SU-DHL-6 (cell line): ENCODE measurements at regions not wholly inside any gene's neighbourhood (a gene's known extent, or its start where the extent isn't known, plus 50 kb on each side); places are given as distances from the start of the nearest gene placed in this dataset.

Experiments used
- H2AFZ ChIP-seq: fragments of 200-600 bp; sonication (generic); 2 replicates; pipeline ENCODE4 v1.6.1; 2014; ENCODE audit warnings: low read depth, mild to moderate bottlenecking, moderate library complexity, mixed read lengths, antibody characterized with exemption, low read length; ENCODE audit not compliant: severe bottlenecking
- H3F3A ChIP-seq: fragments of 200-600 bp; shearing (Covaris generic); 2 replicates; pipeline ENCODE4 v1.6.0; 2016; ENCODE audit warnings: antibody characterized with exemption, mild to moderate bottlenecking; ENCODE audit not compliant: insufficient read depth
- H3K27ac ChIP-seq: fragments of 200-600 bp; sonication (generic); 2 replicates; pipeline ENCODE4 v1.5.1; 2016; ENCODE audit warnings: low read depth, mild to moderate bottlenecking, low read length, moderate library complexity, mixed read lengths
- H3K27me3 ChIP-seq: fragments of 200-600 bp; sonication (generic), shearing (Covaris generic); 2 replicates; pipeline ENCODE4 v1.6.0; 2014; ENCODE audit warnings: mild to moderate bottlenecking, low read length
- H3K36me3 ChIP-seq: fragments of 200-600 bp; sonication (generic); 2 replicates; pipeline ENCODE4 v1.6.1; 2014; ENCODE audit warnings: mild to moderate bottlenecking, low read length, mixed read lengths
- H3K4me2 ChIP-seq: fragments of 300-600, 200-600 bp; shearing (Covaris generic), sonication (generic); 2 replicates; pipeline ENCODE4 v1.6.0; 2014; ENCODE audit warnings: low read length, low read depth, mild to moderate bottlenecking; ENCODE audit not compliant: poor library complexity, severe bottlenecking
- H3K4me3 ChIP-seq: fragments of 200-600 bp; sonication (generic); 2 replicates; pipeline ENCODE4 v1.5.1; 2014; ENCODE audit warnings: antibody characterized with exemption, low read length, mild to moderate bottlenecking, mixed read lengths; ENCODE audit not compliant: insufficient read depth, poor library complexity, severe bottlenecking
- H3K79me2 ChIP-seq: fragments of 200-600 bp; sonication (generic); 2 replicates; pipeline ENCODE4 v1.6.1; 2014; ENCODE audit warnings: mild to moderate bottlenecking, low read length, moderate library complexity; ENCODE audit not compliant: insufficient read depth
- H3K9ac ChIP-seq: fragments of 200-600 bp; sonication (generic); 2 replicates; pipeline ENCODE4 v1.7.0; 2014; ENCODE audit warnings: mild to moderate bottlenecking, low read length
- H3K9me2 ChIP-seq: fragments of 200-600 bp; sonication (generic); replicated peaks from 2 replicates; pipeline ENCODE4 v1.6.1; 2014; ENCODE audit warnings: low read length; ENCODE audit not compliant: insufficient read depth
- H3K9me3 ChIP-seq: fragments of 200-600 bp; sonication (generic); 2 replicates; pipeline ENCODE4 v1.6.1; 2014; ENCODE audit warnings: low read length, mixed read lengths; ENCODE audit not compliant: insufficient read depth
- H4K20me1 ChIP-seq: fragments of 200-600 bp; sonication (generic); 2 replicates; pipeline ENCODE4 v1.6.1; 2014; ENCODE audit warnings: low read depth, mild to moderate bottlenecking, antibody characterized with exemption, low read length, moderate library complexity, mixed read lengths
- EZH2phosphoT487 ChIP-seq: fragments of 200-600 bp; sonication (generic), shearing (Covaris generic); conservative IDR thresholded peaks from 2 replicates; pipeline ENCODE4 v1.6.1; 2018; ENCODE audit warnings: mild to moderate bottlenecking, antibody characterized with exemption, low read length, moderate library complexity, mixed read lengths
- TF ChIP-seq, protein P1 (sequence below): fragments of 200-600 bp; sonication (generic); IDR thresholded peaks from one replicate; pipeline ENCODE4 v1.5.1; 2017; ENCODE audit warnings: antibody characterized with exemption, mild to moderate bottlenecking, low read length, moderate library complexity; ENCODE audit not compliant: insufficient read depth, poor library complexity, severe bottlenecking

DNA sequence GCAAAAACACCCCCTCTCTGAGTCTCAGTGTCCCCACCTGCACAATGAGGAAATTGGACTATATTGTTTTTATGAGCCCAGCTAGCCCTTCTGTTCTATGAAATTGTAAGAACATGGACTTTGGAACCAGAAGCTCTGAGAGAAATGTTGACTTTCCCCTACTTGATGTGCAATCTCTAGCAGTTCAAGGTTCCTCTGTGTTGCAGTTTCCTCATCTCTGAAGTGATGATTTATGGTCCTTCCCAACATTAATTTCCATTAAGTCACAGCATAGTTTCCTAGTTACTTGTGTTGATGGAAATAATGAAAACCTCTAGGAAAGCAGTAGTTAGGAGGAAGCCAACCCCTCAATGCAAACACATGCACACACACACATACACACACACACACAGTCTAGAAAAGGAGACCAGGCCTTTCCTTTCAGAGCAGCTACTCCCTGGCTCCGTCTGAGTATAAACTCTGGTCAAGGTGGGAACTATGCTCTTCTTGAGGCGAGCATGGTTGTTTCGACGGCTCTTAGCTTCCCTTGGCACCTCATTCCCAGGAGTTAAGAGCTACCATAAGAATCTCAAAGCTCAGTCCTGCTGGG, 518.4 kb downstream of the SOX6 start:
- no peak overlapping the region for H2AFZ ChIP-seq
- no peaks in the 10 kb centered on the region for H3F3A ChIP-seq
- H3K27me3 ChIP-seq, result no peaks in the 10 kb centered on the region
- TF ChIP-seq, protein P1, sequence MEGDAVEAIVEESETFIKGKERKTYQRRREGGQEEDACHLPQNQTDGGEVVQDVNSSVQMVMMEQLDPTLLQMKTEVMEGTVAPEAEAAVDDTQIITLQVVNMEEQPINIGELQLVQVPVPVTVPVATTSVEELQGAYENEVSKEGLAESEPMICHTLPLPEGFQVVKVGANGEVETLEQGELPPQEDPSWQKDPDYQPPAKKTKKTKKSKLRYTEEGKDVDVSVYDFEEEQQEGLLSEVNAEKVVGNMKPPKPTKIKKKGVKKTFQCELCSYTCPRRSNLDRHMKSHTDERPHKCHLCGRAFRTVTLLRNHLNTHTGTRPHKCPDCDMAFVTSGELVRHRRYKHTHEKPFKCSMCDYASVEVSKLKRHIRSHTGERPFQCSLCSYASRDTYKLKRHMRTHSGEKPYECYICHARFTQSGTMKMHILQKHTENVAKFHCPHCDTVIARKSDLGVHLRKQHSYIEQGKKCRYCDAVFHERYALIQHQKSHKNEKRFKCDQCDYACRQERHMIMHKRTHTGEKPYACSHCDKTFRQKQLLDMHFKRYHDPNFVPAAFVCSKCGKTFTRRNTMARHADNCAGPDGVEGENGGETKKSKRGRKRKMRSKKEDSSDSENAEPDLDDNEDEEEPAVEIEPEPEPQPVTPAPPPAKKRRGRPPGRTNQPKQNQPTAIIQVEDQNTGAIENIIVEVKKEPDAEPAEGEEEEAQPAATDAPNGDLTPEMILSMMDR, result no peak
- no peak overlapping the region for H3K9ac ChIP-seq
- H3K79me2 ChIP-seq, result no peaks in the 10 kb centered on the region
- no peak overlapping the region for H3K27ac ChIP-seq
- no peaks in the 10 kb centered on the region for H3K9me2 ChIP-seq
- H3K4me2 ChIP-seq, result no peak overlapping the region
- H3K9me3 ChIP-seq, result no peaks in the 10 kb centered on the region
- no peaks in the 10 kb centered on the region for H4K20me1 ChIP-seq
- H3K4me3 ChIP-seq, result no peak overlapping the region
- H3K36me3 ChIP-seq, result no peaks in the 10 kb centered on the region

DNA sequence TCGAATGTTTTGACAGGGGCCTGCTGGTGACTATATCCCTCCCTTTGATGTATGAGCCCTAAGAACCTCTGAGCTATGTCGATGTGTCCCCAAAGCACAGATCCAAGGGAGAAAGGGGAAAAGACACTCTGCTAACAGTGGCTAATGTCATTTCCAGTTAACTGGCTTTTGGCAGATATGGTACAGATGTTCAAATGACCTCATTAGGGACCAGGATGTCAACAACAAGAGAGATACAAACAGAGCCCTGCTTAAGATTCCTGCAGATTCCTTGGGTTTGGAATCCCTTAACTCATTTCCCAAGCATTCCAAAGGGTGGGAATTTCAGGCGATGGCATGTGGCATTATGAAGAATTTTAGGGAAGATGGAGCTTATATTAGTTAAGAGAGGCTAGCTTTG, 517.3 kb downstream of the SOX6 start:
- H3K36me3 ChIP-seq, result no peaks in the 10 kb centered on the region
- no peak overlapping the region for H3K4me3 ChIP-seq
- no peaks in the 10 kb centered on the region for H3K9me2 ChIP-seq
- H3K4me2 ChIP-seq, result no peak overlapping the region
- H3K27me3 ChIP-seq, result no peaks in the 10 kb centered on the region
- no peaks in the 10 kb centered on the region for H4K20me1 ChIP-seq
- H3K9ac ChIP-seq, result no peak overlapping the region
- H3K9me3 ChIP-seq, result no peaks in the 10 kb centered on the region
- no peak overlapping the region for H3K27ac ChIP-seq
- TF ChIP-seq, protein P1, result no peak
- TF ChIP-seq EZH2phosphoT487, result no peak
- H3K79me2 ChIP-seq, result no peaks in the 10 kb centered on the region
- H2AFZ ChIP-seq, result no peak overlapping the region
- no peaks in the 10 kb centered on the region for H3F3A ChIP-seq

DNA sequence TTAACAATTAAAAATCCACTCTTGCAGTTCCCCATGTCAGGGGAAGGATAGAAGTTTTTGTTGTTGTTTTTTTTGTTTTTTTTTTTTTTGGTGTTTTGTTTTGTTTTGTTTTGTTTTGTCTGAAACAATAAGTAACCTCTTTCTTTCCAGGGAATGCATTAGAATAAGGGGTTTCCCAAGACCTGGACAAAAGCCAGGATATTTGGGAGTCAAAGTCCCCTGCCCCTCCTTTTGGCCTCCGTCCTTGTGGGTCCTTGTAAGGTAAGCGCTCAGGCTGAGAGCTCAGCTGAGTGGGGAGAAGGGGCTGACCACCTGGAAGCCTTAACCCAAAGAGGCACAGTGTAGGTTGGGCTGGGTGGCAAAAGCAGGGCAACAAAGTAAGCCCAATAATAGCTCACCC, 515.4 kb downstream of the SOX6 start:
- no peak overlapping the region for H3K4me3 ChIP-seq
- no peaks in the 10 kb centered on the region for H3K79me2 ChIP-seq
- no peak overlapping the region for H3K27ac ChIP-seq
- no peaks in the 10 kb centered on the region for H3K27me3 ChIP-seq
- H2AFZ ChIP-seq, result no peak overlapping the region
- no peak overlapping the region for H3K9ac ChIP-seq
- no peaks in the 10 kb centered on the region for H3K36me3 ChIP-seq
- no peak overlapping the region for H3K4me2 ChIP-seq
- no peaks in the 10 kb centered on the region for H3K9me3 ChIP-seq
- H3F3A ChIP-seq, result no peaks in the 10 kb centered on the region
- no peaks in the 10 kb centered on the region for H4K20me1 ChIP-seq
- H3K9me2 ChIP-seq, result no peaks in the 10 kb centered on the region
- TF ChIP-seq, protein P1, result no peak
- no peak for TF ChIP-seq EZH2phosphoT487
